GM12873 (cell line): ENCODE measurements at regions not wholly inside any gene's neighbourhood (a gene's known extent, or its start where the extent isn't known, plus 50 kb on each side); places are given as distances from the start of the nearest gene placed in this dataset.

Source experiments
- CTCF ChIP-seq: IDR thresholded peaks from 2 replicates; pipeline ENCODE4 v1.5.1; 2012; ENCODE audit warnings: low read depth, mild to moderate bottlenecking, moderate library complexity, low read length, control low read depth; ENCODE audit not compliant: insufficient read depth; ENCODE audit errors: missing control alignments

DNA sequence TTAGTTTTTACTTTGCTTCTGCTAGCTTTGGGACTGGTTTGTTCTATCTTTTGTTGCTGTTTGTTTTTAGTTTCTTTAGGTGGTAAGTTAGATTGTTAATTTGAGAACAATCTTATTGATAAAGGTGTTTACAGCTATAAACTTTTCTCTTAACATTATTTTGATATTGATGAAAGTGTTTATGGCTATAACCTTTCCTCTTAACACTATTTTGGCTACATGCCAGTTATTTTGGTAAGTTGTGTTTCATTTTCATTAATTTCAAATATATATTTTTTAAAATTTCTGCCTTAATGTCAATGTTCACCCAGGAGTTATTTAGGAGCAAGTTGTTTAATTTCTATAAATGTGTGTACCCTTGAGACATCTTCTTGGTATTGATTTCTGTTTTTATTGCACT, 229.6 kb upstream of the SYT4 start:
- TF ChIP-seq CTCF, result no peak

DNA sequence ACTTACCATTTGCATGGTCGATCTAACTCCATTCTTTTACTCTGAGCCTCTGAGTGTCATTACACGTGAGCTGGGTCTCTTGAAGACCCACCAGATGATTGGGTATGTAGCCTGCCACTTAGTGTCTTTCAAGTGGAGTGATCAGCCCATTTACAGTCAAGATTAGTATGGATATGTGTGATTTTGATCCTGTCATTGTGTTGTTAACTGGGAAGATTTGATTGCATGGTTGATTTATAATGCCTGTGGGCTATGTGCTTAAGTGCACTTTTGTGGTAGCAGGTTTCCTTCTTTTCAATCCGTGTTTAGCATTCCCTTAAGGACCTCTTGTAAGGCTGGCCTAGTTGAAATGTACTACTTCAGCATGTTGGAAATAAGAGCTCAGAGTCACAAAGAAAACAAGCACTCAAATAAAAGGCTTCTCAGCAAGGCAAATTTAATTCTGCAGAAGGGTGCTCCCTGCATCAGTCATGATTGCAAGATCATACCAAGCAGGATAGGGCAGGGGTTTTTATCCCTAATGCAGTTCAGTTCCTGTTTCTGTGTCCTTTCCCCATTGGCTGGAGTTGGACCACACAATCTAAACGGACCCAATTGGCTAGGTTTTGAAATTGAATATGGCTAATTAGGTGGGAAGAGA, 230.7 kb upstream of the SYT4 start:
- TF ChIP-seq CTCF, result no peak

DNA sequence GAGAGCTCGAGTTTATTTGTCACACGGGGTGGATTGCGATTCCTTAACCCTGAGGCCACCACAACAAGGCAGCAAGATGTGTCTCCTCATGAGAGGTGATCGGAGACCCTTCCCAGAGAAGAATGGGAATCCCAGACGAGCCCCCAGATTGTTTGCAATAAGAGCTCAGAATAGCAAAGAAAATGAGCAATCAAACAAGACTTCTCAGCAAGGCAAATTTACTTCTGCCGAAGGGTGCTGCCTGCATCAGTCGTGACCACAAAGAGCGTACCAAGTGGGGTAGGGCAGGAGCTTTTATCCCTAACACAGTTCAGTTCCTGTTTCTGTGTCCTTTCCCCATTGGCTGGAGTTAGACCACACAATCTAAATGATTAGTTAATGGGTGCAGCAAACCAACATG, 237.5 kb upstream of the SYT4 start:
- no peak for TF ChIP-seq CTCF

DNA sequence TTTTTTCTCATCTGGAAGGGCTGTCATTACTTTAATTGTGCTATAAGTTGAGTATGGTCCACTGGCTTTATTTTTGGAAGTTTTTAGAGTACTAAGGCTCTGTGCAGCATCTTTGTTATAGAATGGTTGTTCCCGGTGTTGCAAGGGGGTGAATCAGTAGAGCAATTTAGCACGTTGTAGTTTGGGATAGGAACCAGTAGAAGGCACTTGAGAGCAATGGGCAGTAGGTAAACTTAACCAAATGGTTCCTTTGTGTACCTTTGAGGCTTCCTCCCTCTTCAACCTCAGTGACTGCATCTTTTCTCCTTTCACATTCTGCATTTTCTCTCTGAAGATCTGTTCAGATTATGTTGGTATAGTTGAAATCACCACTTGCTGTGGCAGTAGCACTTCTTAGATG, 238.2 kb upstream of the SYT4 start:
- TF ChIP-seq CTCF, result peak; percentile 15

GRCh38 chr18:43524260-43524659, 247.0 kb upstream of the SYT4 start:
- TF ChIP-seq CTCF, result no peak

DNA sequence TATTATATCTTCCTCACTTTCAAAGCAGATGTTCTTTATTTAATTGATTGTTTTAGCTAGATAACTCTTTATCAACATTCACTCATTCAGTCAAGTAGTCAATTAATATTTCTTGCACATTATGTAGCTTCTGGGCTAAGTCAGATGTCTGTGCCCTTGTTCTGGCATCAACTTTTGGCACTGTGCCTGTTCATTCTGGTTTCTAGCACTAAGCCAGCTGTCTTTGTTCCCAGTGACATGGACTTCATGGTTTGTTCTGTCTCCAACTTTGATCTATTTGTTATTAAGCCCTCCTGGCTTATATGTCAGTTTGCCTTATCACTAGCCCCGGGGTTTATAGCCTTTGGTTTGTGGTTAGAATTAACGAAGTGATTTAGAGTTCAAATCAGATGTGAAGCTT, 247.9 kb upstream of the SYT4 start:
- no peak for TF ChIP-seq CTCF

DNA sequence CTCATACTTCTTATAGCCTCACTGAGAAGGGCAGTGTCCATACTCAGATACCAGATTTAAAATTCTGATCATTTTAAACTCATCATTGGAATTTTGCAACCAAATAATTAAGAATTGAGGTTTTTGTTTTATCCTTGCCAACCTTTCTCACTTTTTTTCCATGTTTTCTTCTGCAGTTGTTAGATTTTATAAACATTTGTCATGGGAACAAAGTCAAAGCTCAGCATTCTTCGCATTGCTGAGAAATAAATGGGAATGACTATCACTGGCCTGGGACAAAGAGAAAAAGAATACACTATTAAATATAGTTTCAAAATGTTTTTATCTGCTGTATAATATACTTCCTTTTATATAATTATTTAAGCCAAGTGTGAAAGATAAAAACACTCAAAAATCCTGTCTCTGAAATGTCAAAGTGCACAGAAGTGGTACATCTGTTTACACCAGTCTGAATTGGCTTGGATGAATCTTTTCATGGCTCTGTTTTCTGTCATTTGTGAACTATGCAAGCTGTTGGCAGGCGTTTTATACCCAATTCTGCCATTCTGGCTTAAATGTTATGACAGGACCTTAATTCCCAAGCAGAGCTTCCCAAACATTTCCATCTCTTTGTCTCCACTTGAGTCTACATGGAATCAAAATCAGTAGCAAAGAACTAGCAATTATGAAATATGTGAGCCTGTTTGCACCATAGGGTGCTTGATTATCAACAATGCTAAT, 249.3 kb upstream of the SYT4 start:
- no peak for TF ChIP-seq CTCF
